ENCODE measurements at regions not wholly inside any gene's neighbourhood (a gene's known extent, or its start where the extent isn't known, plus 50 kb on each side); places are given as distances from the start of the nearest gene placed in this dataset.

GRCh38 chr13:68275758-68276157, 1045.6 kb upstream of the PCDH9 start (continued):
- TF ChIP-seq NONO (IDR thresholded peaks at IDR 0.05; ENCODE audit: low read depth in 2 of 2, low read length in 1 of 2) (no peak), FOXK2 (conservative IDR thresholded peaks at IDR 0.05 in 1 of 2, IDR thresholded peaks at IDR 0.05 in 1 of 2; ENCODE audit: low read depth in 2 of 2) (no peak), RFX5 (IDR thresholded peaks at IDR 0.05; ENCODE audit: low read depth, low read length) (no peak), POLR2H (tag; IDR thresholded peaks at IDR 0.05; ENCODE audit: low read depth) (no peak), ZZZ3 (IDR thresholded peaks at IDR 0.05) (no peak), ZNF232 (CRISPR knock-in tag; IDR thresholded peaks at IDR 0.05) (no peak), COPS2 (conservative IDR thresholded peaks at IDR 0.05) (no peak)
- TF ChIP-seq, protein P1, sequence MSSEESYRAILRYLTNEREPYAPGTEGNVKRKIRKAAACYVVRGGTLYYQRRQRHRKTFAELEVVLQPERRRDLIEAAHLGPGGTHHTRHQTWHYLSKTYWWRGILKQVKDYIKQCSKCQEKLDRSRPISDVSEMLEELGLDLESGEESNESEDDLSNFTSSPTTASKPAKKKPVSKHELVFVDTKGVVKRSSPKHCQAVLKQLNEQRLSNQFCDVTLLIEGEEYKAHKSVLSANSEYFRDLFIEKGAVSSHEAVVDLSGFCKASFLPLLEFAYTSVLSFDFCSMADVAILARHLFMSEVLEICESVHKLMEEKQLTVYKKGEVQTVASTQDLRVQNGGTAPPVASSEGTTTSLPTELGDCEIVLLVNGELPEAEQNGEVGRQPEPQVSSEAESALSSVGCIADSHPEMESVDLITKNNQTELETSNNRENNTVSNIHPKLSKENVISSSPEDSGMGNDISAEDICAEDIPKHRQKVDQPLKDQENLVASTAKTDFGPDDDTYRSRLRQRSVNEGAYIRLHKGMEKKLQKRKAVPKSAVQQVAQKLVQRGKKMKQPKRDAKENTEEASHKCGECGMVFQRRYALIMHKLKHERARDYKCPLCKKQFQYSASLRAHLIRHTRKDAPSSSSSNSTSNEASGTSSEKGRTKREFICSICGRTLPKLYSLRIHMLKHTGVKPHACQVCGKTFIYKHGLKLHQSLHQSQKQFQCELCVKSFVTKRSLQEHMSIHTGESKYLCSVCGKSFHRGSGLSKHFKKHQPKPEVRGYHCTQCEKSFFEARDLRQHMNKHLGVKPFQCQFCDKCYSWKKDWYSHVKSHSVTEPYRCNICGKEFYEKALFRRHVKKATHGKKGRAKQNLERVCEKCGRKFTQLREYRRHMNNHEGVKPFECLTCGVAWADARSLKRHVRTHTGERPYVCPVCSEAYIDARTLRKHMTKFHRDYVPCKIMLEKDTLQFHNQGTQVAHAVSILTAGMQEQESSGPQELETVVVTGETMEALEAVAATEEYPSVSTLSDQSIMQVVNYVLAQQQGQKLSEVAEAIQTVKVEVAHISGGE (CRISPR knock-in tag; IDR thresholded peaks at IDR 0.05), result no peak

DNA sequence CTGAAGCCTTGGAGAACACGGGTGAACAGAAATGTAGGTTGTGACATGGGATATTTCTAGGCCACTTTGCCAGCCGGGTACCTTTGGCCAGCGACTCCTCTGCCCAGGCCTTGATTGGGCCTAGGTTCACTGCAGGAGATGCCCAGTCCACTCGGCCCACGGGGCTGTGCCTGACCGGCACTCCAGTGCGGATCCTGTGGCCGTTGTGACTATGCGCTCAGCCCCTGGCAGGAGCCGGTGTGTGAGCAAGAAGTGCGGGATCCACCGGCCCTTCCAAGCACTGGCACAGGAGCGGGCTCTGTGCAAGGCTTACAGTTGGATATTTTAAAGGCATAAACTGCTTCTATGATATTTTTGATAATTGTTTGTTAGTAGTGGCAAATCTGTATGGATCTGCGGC, 1042.5 kb upstream of the PCDH9 start:
- WGBS (ENCODE audit: insufficient coverage, low coverage, missing lambda C conversion rate), result 5% methylated on average over 6 of the region's 14 CpGs
- no peaks in the 10 kb centered on the region for H4K20me1 ChIP-seq (replicated peaks; ENCODE audit: control insufficient read depth, insufficient read depth, low read length)
- intact Hi-C loops (cut with micrococcal nuclease), result no loop called here
- no peak overlapping the region for H3K4me2 ChIP-seq (ENCODE audit: insufficient read depth, low read length)
- BruUV-seq (replicated peaks), result no TSS peak
- FAIRE-seq (no peak), DNase-seq (ENCODE audit: extremely low read depth in 1 of 4, low spot score in 3 of 4) (no peak), ATAC-seq (no peak)
- H3K9me3 ChIP-seq (replicated peaks; ENCODE audit: control insufficient read depth, insufficient read depth, low read depth, low read length), result 0 out of 2 replicates have a peak, but pooled peaks cover 2% of the 10 kb centered on the region
- no peaks in the 10 kb centered on the region for H3K79me2 ChIP-seq (ENCODE audit: control insufficient read depth, insufficient read depth, low read length)
- no peak overlapping the region for H3K4me3 ChIP-seq
- in situ Hi-C loops (cut with MboI), result no loop called here
- ChIA-PET POLR2A (no interaction called here), CTCF (ENCODE audit: low intra/inter-chr PET ratio) (no interaction called here)
- H2AFZ ChIP-seq (ENCODE audit: low read depth, low read length), result no peak overlapping the region
- H3K9me1 ChIP-seq (ENCODE audit: control insufficient read depth, insufficient read depth, low read length), result no peaks in the 10 kb centered on the region
- no peak overlapping the region for H3K27ac ChIP-seq (ENCODE audit: extremely low read depth, low read depth, low read length)
- no peaks in the 10 kb centered on the region for H3K27me3 ChIP-seq (ENCODE audit: control insufficient read depth in 2 of 2, insufficient read depth in 2 of 2, low read length in 2 of 2)
- no peak overlapping the region for H3K9ac ChIP-seq (ENCODE audit: insufficient read depth in 1 of 2, low read depth in 2 of 2, low read length in 2 of 2)
- no peak for TF ChIP-seq CHD2 (IDR thresholded peaks at IDR 0.05; ENCODE audit: low read depth, low read length)
- TF ChIP-seq ZNF583 (CRISPR knock-in tag; IDR thresholded peaks at IDR 0.05), result no peak
- no peaks in the 10 kb centered on the region for H3K36me3 ChIP-seq (ENCODE audit: control insufficient read depth, insufficient read depth, low read length)
- no peaks in the 10 kb centered on the region for H3K4me1 ChIP-seq (replicated peaks in 1 of 2; ENCODE audit: control insufficient read depth in 2 of 2, insufficient read depth in 2 of 2, low read length in 2 of 2)

Data from K562 (cell line).